Thyroid gland (tissue), 4 donors: ENCODE measurements at regions not wholly inside any gene's neighbourhood (a gene's known extent, or its start where the extent isn't known, plus 50 kb on each side); places are given as distances from the start of the nearest gene placed in this dataset.

Source experiments
- POLR2A ChIP-seq, 2 donors: fragments of 450-650 bp; IDR thresholded peaks; one replicate each; pipeline ENCODE4 v1.6.1; 2017; ENCODE audit warnings: antibody characterized with exemption in 2 of 2, mild to moderate bottlenecking in 2 of 2, moderate library complexity in 1 of 2
- TF ChIP-seq, protein P1 (sequence below), 6 experiments: fragments of 200-600 bp in 3 of 6; fragments of 450-650 bp in 3 of 6; sonication (generic) in 3 of 6; IDR thresholded peaks; one replicate each; pipeline ENCODE4 v1.5.1; 2016 to 2019; ENCODE audit warnings: antibody characterized with exemption in 6 of 6, mild to moderate bottlenecking in 2 of 6, inconsistent platforms in 1 of 6, moderate library complexity in 1 of 6

DNA sequence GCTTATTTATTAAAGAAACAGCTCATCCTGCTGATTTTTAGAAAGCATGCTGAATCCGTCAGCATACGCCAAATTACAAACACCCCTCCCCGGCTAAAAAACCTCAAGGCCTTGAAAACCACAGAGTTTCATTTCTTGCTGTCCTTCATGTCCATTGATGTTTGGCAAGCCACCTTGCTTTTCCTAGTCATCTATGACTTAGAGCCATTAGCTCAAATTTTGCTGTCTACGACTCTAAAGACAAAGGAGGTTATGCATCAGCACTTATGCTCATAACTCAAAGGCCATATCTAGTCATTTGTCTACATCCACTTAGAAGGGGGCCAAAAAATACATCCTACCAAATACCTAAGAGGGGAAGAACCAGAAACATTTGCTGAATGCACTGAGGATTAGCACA lies 925.1 kb downstream of the PCDH7 start:
- no peak for TF ChIP-seq POLR2A (IDR thresholded peaks at IDR 0.05)
- TF ChIP-seq, protein P1, sequence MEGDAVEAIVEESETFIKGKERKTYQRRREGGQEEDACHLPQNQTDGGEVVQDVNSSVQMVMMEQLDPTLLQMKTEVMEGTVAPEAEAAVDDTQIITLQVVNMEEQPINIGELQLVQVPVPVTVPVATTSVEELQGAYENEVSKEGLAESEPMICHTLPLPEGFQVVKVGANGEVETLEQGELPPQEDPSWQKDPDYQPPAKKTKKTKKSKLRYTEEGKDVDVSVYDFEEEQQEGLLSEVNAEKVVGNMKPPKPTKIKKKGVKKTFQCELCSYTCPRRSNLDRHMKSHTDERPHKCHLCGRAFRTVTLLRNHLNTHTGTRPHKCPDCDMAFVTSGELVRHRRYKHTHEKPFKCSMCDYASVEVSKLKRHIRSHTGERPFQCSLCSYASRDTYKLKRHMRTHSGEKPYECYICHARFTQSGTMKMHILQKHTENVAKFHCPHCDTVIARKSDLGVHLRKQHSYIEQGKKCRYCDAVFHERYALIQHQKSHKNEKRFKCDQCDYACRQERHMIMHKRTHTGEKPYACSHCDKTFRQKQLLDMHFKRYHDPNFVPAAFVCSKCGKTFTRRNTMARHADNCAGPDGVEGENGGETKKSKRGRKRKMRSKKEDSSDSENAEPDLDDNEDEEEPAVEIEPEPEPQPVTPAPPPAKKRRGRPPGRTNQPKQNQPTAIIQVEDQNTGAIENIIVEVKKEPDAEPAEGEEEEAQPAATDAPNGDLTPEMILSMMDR (IDR thresholded peaks at IDR 0.05) = no peak
